Hepatocyte (in vitro differentiated cells): ENCODE measurements at regions not wholly inside any gene's neighbourhood (a gene's known extent, or its start where the extent isn't known, plus 50 kb on each side); places are given as distances from the start of the nearest gene placed in this dataset.

Experiments used
- EZH2 ChIP-seq: fragments of 200-600 bp; sonication (generic); IDR thresholded peaks from 2 replicates; pipeline ENCODE4 v1.6.1; 2016; ENCODE audit warnings: antibody characterized with exemption, mild to moderate bottlenecking, borderline replicate concordance
- TF ChIP-seq, protein P1 (sequence below): fragments of 200-600 bp; sonication (generic); IDR thresholded peaks from 2 replicates; pipeline ENCODE4 v1.5.1; 2016; ENCODE audit warnings: antibody characterized with exemption, mild to moderate bottlenecking; ENCODE audit not compliant: poor library complexity

DNA sequence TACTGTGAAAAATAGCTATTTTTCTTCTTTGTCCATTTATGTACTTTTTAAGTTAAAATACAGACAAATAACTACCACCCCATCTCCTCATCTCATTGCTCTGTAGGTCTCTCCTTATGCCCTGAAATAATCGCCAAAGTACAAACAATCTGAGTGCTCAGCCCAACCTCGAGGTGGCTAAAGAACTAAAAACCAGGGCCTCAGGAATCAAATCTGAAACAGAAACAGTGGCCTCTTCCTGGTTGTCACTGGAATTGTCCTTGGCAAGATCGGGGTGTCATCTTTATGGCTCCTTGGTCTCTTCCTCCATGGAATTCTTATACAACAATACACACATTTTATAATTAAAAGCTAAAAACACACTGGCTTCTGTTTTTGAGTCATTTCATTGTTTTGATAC, 182.4 kb downstream of the ASCL1 start:
- TF ChIP-seq, protein P1, sequence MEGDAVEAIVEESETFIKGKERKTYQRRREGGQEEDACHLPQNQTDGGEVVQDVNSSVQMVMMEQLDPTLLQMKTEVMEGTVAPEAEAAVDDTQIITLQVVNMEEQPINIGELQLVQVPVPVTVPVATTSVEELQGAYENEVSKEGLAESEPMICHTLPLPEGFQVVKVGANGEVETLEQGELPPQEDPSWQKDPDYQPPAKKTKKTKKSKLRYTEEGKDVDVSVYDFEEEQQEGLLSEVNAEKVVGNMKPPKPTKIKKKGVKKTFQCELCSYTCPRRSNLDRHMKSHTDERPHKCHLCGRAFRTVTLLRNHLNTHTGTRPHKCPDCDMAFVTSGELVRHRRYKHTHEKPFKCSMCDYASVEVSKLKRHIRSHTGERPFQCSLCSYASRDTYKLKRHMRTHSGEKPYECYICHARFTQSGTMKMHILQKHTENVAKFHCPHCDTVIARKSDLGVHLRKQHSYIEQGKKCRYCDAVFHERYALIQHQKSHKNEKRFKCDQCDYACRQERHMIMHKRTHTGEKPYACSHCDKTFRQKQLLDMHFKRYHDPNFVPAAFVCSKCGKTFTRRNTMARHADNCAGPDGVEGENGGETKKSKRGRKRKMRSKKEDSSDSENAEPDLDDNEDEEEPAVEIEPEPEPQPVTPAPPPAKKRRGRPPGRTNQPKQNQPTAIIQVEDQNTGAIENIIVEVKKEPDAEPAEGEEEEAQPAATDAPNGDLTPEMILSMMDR: no peak
- TF ChIP-seq EZH2: no peak
